NK-92 (cell line): ENCODE measurements at regions not wholly inside any gene's neighbourhood (a gene's known extent, or its start where the extent isn't known, plus 50 kb on each side); places are given as distances from the start of the nearest gene placed in this dataset.
"Not testable (repeated sequence)": the region's sequence is repeated elsewhere in the genome, so short reads cannot be mapped to it uniquely, and the experiment has no call there.

ENCODE experiments used
- DNase-seq: peaks from one replicate; lab custom pipeline; 2025; ENCODE audit not compliant: unreplicated experiment; lab: John Stamatoyannopoulos, UW

GRCh38 chr12:91289906-91290305 lies 107.3 kb upstream of the DCN start:
- no peak for DNase-seq

GRCh38 chr12:91289072-91289471 lies 106.5 kb upstream of the DCN start:
- no peak for DNase-seq

- no peak for DNase-seq
Measured at GRCh38 chr12:91287753-91288152, 105.1 kb upstream of the DCN start.

- DNase-seq, result no peak
Measured at GRCh38 chr12:91278126-91278525, 95.5 kb upstream of the DCN start.

- DNase-seq, result no peak
Measured at GRCh38 chr12:91276509-91276908, 93.9 kb upstream of the DCN start.

- no peak for DNase-seq
Measured at GRCh38 chr12:91275321-91275720, 92.7 kb upstream of the DCN start.

DNA sequence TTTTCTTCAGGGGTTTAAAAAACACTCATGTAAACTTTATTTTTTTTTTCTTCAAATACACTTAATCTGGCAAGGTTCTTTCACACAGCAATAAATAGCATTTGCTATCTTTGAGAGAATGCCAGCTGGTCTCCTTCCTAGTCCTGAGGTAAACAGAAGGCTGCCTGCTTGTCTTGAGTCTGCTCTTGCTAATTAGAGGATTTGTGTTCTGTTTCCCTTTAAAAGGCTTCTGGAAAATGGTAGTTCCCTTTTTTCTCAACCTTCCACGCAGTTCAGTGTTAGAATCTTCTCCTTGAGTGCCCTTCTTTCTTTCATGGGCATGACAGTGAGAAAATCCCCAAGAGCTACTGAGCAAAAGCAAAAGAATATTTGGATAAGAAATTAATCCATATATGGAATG lies 92.3 kb upstream of the DCN start:
- DNase-seq, result no peak

- no peak for DNase-seq
Measured at GRCh38 chr12:91273560-91273959, 90.9 kb upstream of the DCN start.

DNA sequence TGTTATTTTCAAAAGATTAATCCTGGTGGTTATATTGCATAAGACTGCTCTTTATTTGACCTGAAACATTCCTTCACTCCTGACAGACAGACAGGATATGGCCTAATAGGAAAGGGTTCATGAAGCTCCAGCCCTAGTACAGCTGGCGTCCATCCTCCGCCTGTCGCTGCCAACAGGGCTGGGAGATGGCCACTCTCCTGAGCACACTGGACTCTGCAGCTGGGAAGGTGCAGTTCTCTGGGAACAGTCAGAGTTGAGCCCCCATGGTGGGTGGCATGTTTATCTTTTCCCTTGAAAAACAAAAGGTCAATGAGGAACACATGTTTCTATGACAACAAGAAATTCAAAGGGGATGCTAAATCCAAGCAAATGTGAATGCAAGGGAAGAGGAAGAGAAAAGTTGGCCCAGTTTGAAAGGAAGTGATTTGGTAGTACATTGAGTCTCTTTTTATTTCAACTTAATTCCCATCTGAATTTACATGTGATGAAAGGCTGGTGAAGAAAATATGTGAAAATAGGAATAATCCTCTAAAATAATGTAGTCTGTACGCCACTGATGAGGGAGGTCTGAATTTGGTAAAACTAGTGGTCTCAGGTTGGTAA lies 89.9 kb upstream of the DCN start:
- no peak for DNase-seq

GRCh38 chr12:91271185-91271584 lies 88.6 kb upstream of the DCN start:
- DNase-seq, result no peak

DNA sequence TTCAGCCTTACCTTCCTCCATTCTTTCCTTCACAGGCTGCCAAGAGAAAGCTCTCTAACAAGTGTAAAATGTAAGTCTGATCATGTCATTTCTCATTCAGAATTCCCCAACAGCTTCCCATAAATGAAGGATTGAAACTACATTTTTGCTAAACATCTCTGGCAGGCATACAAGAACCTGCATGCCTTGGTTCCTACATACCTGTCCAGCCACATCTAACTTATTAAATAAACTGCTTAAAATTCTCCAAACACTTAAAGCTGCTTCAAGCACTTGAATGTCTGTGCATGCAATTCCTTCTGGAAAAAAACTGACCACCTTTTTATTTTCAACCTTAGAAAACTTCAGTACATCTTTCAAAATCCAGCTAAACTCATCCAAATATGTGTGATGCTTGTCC lies 84.4 kb upstream of the DCN start:
- no peak for DNase-seq

GRCh38 chr12:91264178-91264577 lies 81.6 kb upstream of the DCN start:
- no peak for DNase-seq

DNA sequence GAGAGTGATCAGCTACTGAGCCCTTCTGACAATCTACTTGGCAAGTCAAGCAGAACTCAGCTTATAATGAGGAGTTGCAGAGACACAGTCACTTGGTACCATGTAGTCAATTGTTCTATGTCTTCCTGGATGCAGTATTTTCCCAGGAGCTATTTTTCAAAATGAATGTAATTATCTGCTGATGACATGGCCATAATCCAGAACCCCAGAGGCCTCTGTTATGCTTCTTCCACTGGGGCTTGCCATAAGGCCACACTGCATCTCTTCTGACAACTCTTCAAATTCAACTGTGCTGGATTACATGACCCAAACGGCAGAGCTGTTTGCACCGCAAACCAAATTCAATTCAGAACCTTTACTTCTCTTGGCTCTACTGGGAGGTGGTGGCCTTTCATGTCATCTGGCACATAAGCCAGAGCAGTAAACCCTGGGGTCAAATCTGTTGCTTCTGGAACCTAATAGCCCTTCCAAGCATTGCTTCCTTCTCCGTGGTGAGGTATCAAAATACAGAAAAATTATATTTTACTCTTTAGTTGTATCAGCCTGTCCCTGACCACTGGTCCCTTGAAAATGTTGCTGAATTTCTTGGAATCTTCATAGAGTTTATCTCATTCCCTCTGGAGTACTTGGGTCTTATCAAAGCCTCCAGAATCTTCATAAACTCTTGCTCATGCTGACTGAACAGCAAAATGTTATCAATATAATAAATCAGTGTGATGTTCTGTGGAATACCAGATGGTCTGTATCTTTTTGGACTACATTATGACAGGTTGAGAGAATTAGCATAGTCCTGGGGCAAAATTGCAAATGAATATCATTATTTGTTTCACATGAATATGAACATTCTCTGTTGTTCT lies 79.4 kb upstream of the DCN start:
- DNase-seq, result no peak

GRCh38 chr12:91256411-91256810 lies 73.8 kb upstream of the DCN start:
- no peak for DNase-seq

DNA sequence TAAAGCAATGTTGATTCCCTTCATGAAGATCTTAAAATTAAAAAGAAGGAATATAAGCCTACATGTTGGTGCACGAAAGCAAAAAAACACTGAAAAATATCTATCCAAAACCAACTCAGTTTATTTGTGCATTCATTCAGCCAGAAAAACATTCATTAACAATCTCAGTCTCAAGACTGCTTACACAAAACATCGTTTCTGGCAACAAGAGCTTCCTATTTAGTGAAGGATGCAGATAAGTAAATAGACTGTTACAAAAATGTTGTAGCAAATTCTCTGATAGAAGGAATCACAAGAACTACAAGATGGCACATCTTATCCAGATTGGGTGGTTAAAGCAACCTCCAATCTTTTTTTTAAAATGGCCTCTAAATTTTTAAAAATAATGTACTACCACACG lies 69.7 kb upstream of the DCN start:
- no peak for DNase-seq

DNA sequence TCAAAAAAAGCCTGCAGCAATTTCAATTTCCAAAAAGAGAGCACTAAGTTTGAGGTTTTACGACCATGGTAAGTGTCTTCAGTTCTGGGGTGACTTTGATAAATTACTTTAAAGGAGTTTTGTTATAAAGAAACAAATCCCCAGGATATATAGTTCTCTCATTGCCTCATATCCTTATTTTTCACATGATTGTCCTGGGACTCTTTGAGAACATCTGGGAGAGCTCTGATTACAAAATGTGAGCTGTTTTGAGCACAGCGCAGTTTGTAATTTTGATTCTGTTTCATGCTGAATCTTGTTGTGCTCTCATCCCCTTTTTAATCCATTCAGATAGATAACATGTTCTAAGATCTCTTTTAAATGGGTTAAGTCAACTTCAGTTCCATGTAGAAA lies 67.7 kb upstream of the DCN start:
- no peak for DNase-seq

DNA sequence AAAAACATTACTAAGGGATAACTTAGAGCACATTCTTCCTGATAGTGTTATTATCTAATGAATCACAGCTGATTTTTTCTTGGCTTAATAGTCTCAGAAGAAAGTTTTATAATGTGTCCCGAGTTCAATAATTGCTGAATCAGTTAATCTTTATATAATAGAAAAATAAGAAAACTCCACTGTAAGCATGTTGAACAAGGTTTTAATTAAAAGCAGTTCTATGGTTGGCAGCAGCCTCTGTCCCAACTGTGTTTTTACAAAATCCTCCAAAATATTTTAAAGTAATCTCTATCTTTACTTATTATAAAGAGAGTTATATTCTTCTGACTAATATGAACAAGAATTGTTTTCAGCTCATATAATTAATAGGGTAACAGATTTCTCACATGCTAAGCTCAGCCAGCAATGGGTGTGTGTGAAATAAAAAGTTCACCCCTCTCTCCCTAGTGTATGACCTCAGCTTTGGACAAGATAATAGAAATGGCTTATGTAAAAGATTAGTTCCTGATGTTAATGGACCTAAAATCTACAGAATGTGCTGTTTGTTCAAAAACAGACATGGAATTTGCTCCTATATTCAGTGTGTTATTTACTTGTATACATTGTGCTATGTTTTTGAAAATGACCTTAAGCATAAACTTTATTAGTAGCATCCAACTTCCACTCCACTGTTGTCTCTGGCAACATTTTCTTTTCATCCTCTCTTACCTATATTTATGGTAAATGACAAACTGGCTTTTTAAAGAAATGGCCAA lies 67.1 kb upstream of the DCN start:
- no peak for DNase-seq

DNA sequence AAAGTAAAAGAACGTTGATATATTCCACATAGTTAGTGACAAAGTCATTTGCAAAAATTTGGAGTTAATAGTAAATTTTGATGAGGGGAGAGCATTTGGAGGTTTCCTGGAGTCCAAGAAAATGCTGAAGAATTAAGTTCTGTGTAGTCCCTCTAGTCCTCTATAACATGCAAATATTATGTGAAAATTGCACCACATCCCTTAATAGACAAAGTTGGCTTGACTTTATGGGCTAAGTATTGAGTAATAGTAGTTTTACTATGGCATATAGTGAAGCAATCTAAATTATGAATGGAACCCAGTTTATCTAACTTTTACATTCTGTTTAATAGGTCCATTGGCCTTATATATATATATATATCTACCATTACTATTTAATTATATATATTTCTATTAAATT lies 66.4 kb upstream of the DCN start:
- no peak for DNase-seq

- DNase-seq, result not testable (repeated sequence)
Measured at GRCh38 chr12:91243177-91243576, 60.6 kb upstream of the DCN start.

DNA sequence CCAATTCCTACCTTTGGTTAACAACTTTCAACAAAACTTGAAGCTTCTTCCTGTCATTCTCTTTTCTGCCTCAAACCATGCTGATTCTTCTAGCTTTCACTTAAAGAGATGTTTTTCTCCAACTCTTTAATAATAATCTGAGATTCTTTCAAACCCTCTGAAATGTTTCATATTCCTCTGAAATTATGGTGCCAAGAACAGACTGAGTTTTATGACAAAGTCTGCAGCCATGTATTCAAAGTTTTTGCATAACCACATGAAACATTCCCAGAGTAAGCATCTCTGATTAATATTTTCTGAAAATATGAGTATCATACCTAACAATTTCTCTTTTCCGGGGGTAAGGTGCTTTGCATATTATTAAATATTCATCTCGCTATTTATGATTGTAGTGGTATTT lies 59.1 kb upstream of the DCN start:
- DNase-seq, result no peak

DNA sequence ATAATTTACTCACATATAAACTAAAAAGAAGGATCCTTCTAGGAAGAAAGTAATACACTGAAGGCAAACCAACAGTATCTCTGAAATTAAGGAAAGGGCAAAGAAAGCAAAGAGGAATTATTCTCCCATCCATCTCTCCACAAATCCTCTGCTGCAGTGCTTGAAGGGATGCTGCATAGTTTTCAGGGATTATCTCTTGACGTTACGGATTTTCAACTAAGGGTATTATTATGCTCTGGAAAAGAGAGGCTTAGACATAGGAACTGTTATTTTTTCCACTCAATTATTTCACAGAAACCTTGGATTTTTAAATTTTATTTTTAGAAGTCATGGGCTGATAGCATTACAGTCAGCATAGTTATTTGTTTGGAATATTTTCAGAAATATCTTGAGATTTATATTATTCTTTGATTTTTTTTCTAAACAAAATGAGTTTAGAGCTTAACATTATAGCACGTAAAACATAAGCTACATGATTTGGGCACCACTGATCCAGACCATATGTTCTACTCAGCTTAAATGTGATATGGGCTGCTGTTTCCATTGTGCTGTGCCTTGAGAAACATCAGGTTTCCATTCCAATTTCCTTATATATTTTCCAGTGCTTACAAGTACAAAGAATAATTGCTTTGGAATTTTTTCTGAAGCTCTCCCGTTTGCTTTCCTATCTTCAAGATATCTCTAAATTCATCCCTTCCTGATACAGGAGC lies 57.9 kb upstream of the DCN start:
- DNase-seq, result no peak
